HTR-8/SVneo (cell line): ENCODE measurements at regions not wholly inside any gene's neighbourhood (a gene's known extent, or its start where the extent isn't known, plus 50 kb on each side); places are given as distances from the start of the nearest gene placed in this dataset.
"Not testable (repeated sequence)": the region's sequence is repeated elsewhere in the genome, so short reads cannot be mapped to it uniquely, and the experiment has no call there.

Source experiments
- DNase-seq: peaks from one replicate; pipeline ENCODE4 v3.0.0; 2011; ENCODE audit warnings: low spot score, mixed read lengths; ENCODE audit not compliant: insufficient read length
- FAIRE-seq: peaks from 2 replicates; lab custom pipeline; 2011; peaks lifted over from hg19 to GRCh38; lab: Jason Lieb, UNC

DNA sequence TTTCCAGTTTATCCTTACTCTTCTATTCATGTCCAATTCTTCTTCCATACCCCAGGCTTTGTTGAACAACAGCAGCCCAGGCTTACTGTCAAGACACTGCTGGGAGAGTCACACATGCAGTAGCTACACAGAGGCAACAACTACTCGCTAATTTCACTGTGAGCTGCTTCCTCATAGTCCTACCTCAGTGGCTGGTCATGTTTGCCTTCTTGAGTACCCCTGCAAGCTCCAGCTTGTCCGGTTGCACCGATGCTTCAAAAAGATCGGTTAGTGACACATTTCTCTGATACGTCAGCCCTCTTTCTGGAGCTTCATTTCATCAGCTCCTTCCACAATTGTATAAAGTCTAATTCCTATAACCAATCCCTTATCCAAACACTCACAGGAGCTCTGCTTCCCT is 246.7 kb upstream of the NFIA start:
- FAIRE-seq: no peak
- no peak for DNase-seq

DNA sequence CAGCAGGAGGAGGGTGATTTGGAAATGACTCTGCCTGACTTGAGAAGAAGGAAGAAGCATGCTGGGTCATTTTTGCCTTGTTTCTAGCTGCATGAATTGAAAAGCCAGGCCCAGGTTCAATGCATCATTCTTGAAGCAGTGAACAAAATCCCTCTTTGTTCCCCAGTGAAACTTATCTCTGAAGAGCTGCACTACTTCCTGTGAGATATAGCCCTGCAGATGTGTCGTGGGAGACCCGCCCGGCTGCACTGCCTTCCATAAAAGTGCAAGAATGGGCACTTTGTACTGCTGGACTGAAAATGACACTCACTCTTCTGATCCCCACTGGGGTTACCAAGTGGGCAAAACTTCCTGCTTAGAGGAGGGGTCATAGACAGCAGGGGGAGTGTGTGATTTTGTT is 249.2 kb upstream of the NFIA start:
- DNase-seq (no peak), FAIRE-seq (no peak)

DNA sequence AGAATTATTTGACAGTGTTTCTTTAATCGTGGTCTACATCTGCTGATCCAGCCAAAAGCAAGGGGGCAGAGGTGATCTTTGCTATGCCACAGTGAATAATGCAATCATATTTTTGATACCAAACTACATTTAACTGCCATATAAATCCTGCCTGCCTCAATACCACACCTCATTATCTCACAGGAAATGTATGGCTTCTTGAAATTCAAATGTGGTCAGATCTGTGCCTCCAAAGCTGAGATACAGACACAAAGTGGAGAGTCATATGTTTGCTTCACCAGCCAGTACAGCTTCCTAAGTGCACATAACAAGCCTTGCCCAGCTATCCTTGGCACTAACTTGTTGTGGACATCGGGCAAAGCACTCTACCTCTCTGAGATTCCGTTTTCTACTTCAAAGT is 250.0 kb upstream of the NFIA start:
- DNase-seq (no peak), FAIRE-seq (no peak)

DNA sequence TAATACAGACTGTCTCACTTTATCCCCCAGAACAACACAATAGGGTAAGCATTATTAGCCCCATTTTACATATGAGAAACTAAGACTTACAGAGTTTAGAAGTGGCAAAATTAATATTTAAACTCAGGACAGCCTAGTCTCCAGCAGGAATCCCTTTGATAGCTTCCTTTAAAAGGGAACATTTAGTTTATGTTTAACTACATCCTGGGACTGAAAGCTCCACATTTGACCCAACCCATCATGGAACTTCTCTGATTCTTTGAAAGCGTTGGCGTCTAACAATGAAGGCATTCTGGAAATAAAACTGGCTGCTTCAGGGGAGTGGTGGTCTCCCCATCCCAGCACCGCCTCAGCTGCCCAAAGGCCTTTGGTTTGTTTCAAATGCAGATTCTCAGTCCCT is 250.6 kb upstream of the NFIA start:
- FAIRE-seq (no peak), DNase-seq (no peak)

DNA sequence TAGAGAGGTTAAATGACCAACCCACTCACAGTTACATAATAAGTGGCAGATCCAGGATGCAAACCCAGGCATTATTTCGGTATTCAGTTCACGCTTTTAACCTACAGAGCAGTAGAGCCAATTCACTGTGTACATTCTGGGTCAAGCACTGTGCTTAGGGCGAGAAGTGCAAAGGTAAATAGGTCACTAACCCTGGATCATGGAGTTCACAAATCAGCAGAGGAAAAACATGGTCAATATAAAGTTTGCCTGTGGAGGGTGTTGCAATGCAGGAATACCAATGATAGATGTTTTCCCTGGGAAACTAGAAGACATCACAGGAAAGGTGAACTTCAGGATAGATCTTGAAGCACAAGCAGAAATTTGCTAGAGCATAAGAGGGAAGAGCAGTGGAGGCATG is 253.4 kb upstream of the NFIA start:
- no peak for FAIRE-seq
- no peak for DNase-seq

DNA sequence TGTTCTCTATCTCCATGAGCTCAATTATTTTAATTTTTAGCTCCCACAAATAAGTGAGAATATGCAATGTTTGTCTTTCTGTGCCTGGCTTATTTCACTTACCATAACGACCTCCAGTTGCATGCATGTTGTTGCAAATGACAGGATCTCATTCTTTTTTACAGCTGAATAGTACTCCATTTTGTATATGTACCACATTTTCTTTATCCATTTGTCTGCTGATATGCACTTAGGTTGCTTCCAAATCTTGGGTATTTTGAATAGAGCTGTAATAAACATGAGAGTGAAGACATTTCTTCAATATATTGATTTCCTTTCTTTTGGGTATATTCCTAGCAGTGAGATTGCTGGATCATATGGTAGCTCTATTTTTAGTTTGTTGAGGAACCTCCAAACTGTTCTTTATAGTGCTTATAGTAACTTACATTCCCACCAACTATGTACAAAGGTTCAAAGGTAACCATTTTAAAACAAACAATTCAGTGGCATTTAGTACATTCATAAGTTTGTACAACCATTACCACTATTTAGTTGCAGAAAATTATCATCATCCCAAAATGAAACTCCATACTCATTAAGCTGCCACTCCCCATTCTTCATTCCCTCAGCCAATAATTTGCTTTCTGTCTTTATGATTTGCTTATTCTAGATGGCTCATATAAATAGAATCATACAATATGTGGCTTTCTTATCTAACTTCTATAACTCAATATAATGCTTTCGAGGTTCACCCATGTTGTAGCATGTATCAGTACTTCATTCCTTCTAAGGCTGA is 255.9 kb upstream of the NFIA start:
- DNase-seq (no peak), FAIRE-seq (no peak)

DNA sequence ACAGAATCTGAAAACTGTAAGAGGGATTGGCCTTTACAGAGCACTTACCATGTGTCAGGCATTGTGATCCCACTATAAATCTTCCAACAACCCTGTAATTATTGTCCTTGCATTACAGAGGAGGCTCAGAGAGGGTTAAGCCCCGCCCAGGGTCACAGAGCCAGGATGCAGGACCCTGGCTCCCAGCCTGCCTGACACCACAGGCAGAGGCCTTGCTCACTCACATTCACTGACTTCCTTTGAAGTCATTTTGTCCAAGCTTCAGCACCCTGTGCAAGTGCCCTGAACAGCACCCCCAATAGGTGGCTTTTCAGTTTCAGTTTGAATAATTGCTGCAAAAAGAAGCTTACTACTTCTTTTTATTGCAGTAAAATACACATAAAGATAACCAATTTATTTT is 256.8 kb upstream of the NFIA start:
- FAIRE-seq (no peak), DNase-seq (no peak)

DNA sequence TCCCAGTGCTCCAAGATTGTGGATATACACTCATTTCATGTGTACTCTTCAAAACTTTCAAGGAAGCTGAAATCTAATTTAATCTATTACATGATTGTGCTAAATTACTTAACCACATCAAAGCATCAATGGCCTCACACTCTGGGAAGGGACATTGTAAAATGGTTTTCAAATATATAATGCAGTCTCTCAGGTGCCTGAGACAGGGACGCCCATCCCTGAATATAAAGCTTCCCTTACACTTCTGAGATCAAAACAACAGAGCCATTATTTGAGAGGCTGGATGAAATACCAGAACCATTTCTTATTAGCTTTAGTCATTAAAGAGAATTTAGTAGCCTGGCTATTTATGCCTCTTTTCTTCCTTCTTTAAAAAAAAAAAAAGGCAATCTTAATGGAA is 259.2 kb upstream of the NFIA start:
- DNase-seq (no peak), FAIRE-seq (no peak)

DNA sequence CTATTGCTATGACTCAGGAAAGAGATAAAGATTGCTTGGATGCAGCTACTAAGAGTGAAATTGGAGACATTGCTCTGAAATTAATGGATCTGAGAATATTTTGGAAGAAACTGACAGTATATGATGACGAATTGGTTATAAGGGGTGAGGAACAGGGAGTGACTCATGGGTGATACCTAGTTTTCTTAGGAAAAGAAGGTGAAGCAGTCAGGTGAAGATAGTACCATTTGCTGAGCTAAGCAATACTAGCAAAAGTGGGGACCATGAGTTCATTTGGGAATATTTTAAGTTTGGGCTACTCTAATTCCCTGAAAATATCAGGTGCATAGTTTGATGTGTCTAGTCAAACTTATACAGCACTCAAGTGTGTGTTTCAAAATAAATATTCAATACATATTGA is 260.1 kb upstream of the NFIA start:
- FAIRE-seq (no peak), DNase-seq (no peak)

DNA sequence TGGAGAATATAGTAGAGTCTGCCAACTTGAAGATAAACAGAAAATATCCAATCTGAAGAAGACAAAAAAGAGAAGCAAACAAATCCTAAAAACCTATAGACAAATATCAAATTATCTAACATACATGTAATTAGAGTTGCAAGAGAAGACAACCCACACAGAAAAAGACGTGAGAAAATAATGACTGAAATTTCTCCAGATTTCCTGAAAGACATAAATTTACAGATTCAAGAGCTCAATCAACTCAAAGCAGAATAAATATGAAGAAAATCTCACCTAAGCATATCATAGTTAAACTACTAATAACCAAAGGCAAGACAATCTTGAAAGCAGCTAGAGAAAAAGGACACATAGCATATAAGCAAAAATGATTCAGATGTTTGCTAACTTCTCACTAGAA is 261.2 kb upstream of the NFIA start:
- no peak for FAIRE-seq

DNA sequence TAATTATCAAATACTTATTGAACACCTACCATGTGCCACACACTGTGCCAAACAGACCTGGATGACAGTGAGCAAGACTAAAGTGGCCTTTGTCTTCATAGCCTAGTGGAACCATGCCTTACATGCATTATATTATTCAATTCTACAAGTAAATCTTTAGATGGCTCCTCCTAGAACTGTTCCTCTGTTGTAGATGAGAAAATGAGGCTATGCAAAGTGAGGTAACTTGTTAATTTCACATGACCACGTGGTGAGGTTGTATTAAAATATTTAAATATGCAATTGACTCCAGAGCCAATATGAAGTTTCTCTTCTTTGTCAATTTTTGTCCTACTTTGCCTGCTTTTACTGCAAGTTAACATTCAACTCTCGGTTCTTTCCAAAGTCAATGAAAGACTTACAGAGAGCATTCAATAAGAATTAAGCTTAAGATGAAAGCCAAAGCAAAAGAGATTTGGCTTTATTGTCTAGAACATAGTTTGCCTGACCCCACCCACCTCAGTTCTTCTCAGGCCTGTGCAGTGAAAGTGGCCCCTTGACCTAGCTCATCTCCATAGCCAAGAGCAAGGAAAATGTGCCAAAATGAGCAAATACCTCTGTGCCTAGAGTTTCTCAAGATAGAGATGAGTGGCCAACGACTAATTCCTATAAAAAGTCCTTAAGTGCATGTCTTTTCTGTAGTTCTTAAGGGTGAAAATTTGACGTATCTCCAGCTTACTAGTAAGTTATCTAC is 263.2 kb upstream of the NFIA start:
- no peak for DNase-seq

More for the DNA sequence above, 261.2 kb upstream of the NFIA start:
- no peak for DNase-seq

DNA sequence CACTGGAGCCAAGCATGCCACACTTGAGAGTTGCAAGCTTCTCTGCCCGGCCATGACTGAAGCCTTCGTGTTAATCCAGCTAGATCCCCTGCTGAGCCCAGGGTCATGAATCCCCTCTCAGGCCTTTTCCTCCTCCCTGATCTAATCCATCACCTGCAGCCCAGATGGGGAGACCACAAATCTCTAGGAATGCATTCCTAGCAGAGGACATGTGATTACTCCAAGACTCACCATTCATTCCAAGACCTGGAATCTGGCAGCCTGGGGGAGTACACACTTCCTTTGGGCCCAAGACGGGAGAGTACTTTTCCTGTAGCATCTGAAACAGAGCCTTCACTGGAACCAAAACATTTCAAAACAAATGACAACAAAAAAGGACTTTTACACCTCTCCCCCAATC is 269.3 kb upstream of the NFIA start:
- DNase-seq: no peak
- FAIRE-seq: no peak

More for the DNA sequence above, 263.2 kb upstream of the NFIA start:
- no peak for FAIRE-seq

DNA sequence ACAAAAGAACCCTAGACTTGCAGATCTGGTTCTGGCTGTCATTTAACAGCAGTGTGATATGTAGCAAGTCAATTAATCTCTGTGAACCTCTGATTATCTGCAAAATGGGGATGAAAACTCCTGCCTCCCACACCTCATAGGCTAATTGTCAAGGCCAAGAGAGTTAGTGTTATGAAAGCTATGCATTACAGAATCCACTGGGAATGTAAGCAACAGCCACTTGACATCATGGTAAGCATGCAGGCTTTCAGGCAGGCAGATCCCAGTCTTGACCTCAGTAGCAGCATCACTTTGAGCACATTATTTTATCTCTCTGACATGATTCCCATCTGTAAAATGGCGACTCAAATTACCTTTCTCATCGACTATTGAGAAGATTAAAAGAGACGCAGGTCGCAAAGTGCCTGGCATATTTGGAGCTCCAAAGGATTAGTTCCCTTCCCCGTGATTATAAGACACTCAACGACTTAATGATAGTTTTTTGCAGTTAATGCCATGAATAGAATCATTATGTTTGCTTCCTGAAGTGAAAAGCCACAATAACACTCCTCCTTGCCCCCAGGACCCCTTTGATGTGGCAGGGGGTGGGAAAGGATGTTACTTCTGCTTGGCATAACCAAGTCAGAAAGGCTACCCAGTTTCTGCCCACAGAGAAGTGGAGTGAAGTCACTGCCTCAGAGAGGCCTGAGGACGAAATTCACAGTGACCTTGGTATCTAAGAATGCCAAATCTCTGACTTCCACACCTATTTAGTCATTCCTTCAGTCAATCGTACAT is 273.0 kb upstream of the NFIA start:
- FAIRE-seq: no peak
- DNase-seq: no peak

DNA sequence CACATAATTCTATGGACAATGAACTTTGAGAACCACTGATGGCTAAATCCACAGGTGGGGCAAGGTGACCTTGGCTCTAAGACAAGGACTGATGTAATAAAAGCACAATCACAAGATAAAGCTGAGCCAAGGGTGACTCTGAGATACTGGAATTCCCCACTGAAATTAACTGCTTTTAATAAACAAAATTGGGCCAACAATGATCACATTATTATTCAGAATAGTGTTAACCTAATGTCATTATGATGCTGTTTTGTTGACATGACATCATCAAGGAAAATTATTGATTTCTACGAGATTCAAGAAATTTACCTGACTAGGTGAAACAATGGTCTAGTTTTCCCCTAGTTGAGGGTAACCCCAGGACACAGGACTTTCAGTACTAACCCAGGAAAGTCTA is 273.7 kb upstream of the NFIA start:
- FAIRE-seq: no peak
- no peak for DNase-seq

DNA sequence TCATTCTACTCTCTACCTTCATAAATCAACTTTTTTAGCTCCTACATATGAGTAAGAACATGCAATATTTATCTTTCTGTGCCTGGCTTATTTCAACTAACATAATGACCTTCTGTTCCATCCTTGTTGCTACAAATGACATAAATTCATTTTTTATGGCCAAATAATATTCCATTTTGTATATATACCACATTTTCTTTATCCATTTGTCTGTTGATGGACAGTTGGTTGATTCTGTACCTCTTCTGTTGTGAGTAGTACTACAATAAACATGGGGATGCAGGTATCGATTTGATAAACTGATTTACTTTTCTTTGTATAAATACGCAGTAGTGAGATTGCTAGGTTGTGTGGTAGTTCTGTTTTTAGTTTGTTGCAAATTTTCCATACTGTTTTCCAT is 279.5 kb upstream of the NFIA start:
- no peak for FAIRE-seq
- DNase-seq: no peak

DNA sequence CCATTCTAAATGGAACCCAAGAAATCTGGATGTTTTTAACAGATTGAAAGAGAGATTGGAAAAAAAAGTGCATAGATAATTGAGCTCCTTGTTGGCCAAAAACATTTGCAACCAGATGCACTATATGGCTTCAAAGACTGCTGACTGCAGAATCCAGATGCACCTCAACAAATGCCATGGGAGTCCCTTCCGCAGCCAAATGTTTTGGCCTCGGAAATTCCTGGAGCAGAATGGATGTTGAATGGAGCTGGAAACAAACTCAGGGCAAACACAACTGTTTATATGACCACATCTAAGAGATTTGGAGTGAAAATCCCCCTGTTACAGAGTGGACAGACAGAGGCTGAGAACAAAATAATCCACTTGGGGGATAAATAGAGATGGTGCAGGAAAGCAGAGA is 285.0 kb upstream of the NFIA start:
- no peak for FAIRE-seq
- no peak for DNase-seq

DNA sequence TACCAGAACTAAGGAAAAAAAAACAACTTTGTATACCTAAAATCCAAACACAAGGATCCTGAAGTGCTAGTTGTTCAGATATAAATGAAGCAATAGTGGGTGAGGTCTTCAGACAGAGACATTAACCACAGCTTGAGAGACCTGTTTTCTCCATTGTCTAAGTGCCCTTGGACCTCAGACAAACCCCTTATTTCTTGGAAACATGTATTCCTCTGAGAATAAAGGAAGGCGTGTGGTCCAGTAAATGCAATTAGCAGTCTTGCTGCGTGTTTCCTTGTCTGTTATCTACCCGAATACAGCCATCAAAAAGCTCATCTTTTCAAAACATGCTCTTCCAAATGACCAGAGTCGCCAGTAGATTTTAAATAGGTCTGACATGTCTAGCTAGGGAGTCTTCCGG is 291.1 kb upstream of the NFIA start:
- no peak for FAIRE-seq
- DNase-seq: no peak

DNA sequence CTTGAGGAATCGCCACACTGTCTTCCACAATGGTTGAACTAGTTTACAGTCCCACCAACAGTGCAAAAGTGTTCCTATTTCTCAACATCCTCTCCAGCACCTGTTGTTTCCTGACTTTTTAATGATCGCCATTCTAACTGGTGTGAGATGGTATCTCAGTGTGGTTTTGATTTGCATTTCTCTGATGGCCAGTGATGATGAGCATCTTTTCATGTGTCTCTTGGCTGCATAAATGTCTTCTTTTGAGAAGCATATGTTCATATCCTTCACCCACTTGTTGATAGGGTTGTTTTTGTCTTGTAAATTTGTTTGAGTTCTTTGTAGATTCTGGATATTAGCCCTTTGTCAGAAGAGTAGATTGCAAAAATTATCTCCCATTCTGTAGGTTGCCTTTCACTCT is 309.3 kb upstream of the NFIA start:
- FAIRE-seq, DNase-seq: not testable (repeated sequence)

DNA sequence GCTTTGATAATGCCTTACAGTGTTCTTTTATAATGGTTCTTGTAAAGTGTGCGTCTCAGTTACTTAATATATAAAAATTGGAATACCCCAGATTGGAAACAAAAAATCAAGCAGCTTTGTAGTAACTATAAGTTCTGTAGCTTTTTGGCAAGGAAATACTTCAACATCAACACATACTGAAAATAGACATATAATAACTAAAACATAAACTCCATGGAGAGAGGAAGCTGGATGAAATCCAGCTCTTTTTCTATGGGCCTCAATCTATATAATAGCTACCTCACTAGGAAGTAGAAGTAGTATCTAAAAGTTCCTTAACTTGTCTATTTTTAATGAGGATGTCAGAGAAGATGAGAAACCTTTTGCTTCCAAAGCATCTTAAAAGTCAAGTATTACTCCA is 313.3 kb upstream of the NFIA start:
- FAIRE-seq: no peak
- DNase-seq: no peak

DNA sequence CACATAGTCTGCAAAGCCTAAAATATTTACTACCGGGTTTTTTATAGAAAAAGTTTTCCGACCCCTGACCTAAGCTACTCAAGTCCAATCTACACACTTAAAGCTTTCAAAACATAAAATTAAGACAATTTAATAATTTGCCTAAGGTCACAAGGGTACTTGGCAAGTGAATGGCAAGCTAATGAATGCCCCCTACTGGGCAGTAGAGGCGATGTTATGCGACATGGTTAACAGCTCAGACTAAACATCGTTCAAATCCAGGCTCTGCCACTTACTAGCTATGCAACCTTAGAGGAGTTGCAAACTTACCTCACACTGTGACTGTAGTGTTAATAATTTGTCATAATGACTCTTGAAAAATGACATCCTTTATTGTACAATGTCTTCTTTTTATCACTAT is 317.2 kb upstream of the NFIA start:
- DNase-seq (no peak), FAIRE-seq (no peak)

DNA sequence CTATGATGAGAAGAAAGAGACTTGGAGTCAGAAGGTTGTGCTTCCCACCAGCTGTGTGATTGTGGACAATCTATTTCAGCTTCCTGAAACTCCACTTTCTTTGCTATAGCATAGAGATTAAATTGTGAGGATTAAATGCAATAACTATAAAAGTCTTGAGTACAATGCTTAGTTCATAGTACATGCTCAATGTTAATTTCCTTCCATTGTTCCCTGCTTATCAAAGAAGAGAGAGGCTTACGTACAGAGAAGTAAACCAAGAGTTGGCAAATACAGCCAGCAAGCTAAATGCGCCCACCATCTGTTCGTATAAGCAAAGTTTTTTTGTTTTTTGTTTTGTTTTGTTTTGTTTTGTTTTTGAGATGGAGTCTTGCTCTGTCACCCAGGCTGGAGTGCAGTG is 317.9 kb upstream of the NFIA start:
- no peak for DNase-seq
- FAIRE-seq: no peak
